Body of pancreas (tissue), 4 donors: ENCODE measurements at regions not wholly inside any gene's neighbourhood (a gene's known extent, or its start where the extent isn't known, plus 50 kb on each side); places are given as distances from the start of the nearest gene placed in this dataset.

Experiments used
- ATAC-seq: fragments of 150-250 bp; one replicate; pipeline ENCODE4 v1.9.1; 2016
- DNase-seq, 4 donors: peaks; one replicate each; pipeline ENCODE4 v3.0.0-alpha.2; 2019
- H3K27ac ChIP-seq, 4 donors: fragments of 200-600 bp; sonication (generic); 1 replicate in 3 of 4; 2 replicates in 1 of 4; pipeline versions ENCODE4 v1.5.1 to v1.6.1; 2016 to 2019; ENCODE audit warnings: mild to moderate bottlenecking in 1 of 4, mixed read lengths in 1 of 4, moderate library complexity in 1 of 4
- H3K27me3 ChIP-seq, 2 donors: fragments of 200-600 bp; sonication (generic); one replicate each; pipeline ENCODE4 v1.6.0; 2016; ENCODE audit warnings: mild to moderate bottlenecking in 1 of 2
- H3K36me3 ChIP-seq, 2 donors: fragments of 200-600 bp; sonication (generic); replicated peaks in 1 of 2; 2 replicates each; pipeline ENCODE4 v1.5.1; 2016; ENCODE audit warnings: low read depth in 2 of 2; ENCODE audit not compliant: insufficient read depth in 1 of 2
- H3K4me1 ChIP-seq: fragments of 200-600 bp; sonication (generic); one replicate; pipeline ENCODE4 v1.6.0; 2016
- H3K4me3 ChIP-seq, 2 donors: fragments of 200-600 bp; sonication (generic); 1 replicate in 1 of 2; 2 replicates in 1 of 2; pipeline ENCODE4 v1.5.1; 2016 to 2019
- H3K9me3 ChIP-seq, 3 donors: fragments of 200-600 bp; sonication (generic); 1 replicate in 2 of 3; 2 replicates in 1 of 3; pipeline ENCODE4 v1.5.1; 2016
- POLR2A ChIP-seq, 3 donors: fragments of 450-650 bp; IDR thresholded peaks; one replicate each; pipeline ENCODE4 v1.6.1; 2016; ENCODE audit warnings: antibody characterized with exemption in 3 of 3, mild to moderate bottlenecking in 2 of 3
- WGBS, 2 donors: methylation state at CpG; one replicate each; pipeline ENCODE4 v1.1.5; 2017; 5-methylcytosine and 5-hydroxymethylcytosine counted together
- intact Hi-C: fragments of 100-400 bp; cut with DNase I; formaldehyde crosslinking; loops from one replicate; pipeline ENCODE4 v1.15.1; 2023
- TF ChIP-seq, protein P1 (sequence below), 7 experiments: fragments of 450-650 bp in 4 of 7; fragments of 200-600 bp in 3 of 7; sonication (generic) in 3 of 7; IDR thresholded peaks; one replicate each; pipeline ENCODE4 v1.5.1; 2016 to 2019; ENCODE audit warnings: antibody characterized with exemption in 7 of 7

DNA sequence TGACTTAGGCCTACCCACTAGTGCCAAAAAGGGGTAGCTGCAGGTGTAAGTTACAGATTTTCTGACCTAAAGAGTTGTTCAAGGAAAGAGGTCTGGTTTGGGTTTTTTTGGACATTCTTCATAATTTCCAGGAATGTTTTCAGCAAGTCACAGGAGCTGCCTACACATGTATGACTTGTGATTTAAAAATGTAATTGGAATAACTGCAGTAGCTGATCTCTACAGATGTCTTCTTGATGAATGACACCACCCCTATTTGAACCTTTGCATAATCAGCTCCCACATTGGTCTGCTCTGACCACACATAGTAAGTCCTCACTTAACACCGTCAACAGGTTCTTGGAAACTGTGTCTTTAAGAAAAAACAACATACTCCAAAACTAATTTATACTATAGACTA is 481.4 kb downstream of the RASEF start:
- H3K9me3 ChIP-seq = no peaks in the 10 kb centered on the region
- H3K27me3 ChIP-seq = no peaks in the 10 kb centered on the region
- no peak for TF ChIP-seq POLR2A (IDR thresholded peaks at IDR 0.05)
- DNase-seq (no peak), ATAC-seq (no peak)
- peak overlapping the region in 3 of 4 donors; percentile 50 to 55 (median 54) for H3K27ac ChIP-seq
- intact Hi-C loops = no loop called here
- H3K4me1 ChIP-seq = peaks cover 41% of the 10 kb centered on the region
- no peak overlapping the region for H3K4me3 ChIP-seq
- no peaks in the 10 kb centered on the region for H3K36me3 ChIP-seq
- 88 to 96% methylated on average over 1 of the region's 1 CpG for WGBS, 2 donors

DNA sequence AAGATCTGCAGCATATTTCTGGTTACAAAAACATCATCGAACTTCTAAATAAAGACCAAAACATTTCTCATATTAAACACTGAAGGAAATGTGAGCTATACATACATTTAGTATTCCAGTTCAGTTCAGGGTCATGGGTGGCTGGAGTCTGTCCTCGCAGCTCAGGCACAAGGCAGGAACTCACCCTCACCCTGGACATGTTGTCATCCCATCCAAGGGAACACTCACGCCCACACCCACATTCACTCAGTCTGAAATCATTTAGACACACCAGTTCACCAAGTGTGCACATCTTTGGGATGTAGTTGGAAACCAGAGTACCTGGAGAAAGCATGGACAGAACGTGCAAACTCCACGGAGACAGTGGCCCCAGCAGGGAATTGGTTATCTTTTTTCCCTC is 481.0 kb downstream of the RASEF start:
- H3K36me3 ChIP-seq = no peaks in the 10 kb centered on the region
- H3K27ac ChIP-seq = peak overlapping the region in 3 of 4 donors; percentile 50 to 55 (median 54)
- WGBS, 2 donors = 75 to 79% methylated on average over 5 of the region's 5 CpGs
- intact Hi-C loops = no loop called here
- no peaks in the 10 kb centered on the region for H3K27me3 ChIP-seq
- no peak overlapping the region for H3K4me3 ChIP-seq
- ATAC-seq (no peak), DNase-seq (no peak)
- H3K9me3 ChIP-seq = no peaks in the 10 kb centered on the region
- no peak for TF ChIP-seq POLR2A (IDR thresholded peaks at IDR 0.05)
- TF ChIP-seq, protein P1, sequence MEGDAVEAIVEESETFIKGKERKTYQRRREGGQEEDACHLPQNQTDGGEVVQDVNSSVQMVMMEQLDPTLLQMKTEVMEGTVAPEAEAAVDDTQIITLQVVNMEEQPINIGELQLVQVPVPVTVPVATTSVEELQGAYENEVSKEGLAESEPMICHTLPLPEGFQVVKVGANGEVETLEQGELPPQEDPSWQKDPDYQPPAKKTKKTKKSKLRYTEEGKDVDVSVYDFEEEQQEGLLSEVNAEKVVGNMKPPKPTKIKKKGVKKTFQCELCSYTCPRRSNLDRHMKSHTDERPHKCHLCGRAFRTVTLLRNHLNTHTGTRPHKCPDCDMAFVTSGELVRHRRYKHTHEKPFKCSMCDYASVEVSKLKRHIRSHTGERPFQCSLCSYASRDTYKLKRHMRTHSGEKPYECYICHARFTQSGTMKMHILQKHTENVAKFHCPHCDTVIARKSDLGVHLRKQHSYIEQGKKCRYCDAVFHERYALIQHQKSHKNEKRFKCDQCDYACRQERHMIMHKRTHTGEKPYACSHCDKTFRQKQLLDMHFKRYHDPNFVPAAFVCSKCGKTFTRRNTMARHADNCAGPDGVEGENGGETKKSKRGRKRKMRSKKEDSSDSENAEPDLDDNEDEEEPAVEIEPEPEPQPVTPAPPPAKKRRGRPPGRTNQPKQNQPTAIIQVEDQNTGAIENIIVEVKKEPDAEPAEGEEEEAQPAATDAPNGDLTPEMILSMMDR (IDR thresholded peaks at IDR 0.05) = no peak
- peaks cover 41% of the 10 kb centered on the region for H3K4me1 ChIP-seq

DNA sequence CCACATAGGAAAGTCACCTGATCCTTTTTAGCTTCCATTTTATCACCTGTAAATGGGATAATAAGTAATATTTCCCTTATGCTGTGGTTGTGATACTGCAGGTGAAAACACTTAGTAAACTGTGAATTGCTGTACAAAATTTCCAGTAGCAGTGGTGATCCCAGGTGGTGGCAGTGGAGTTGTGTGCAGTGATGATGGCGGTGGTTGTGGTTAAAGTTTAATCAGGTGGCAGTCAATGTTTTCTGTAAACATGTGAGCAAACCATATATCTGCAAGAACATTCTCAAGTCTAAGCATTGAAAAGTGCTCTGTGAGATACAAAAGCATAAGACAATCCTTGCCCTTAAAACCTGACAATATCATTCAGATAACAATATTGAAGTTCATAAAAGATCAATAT is 480.2 kb downstream of the RASEF start:
- DNase-seq (peak in 3 of 4 donors; percentile 45 to 53 (median 46)), ATAC-seq (peak; percentile 49)
- no peak overlapping the region for H3K4me3 ChIP-seq
- TF ChIP-seq POLR2A (IDR thresholded peaks at IDR 0.05) = no peak
- TF ChIP-seq, protein P1 (IDR thresholded peaks at IDR 0.05) = peak in 2 of 7 experiments; percentile 8 to 14
- WGBS, 2 donors = 20 to 30% methylated on average over 1 of the region's 1 CpG
- no peaks in the 10 kb centered on the region for H3K27me3 ChIP-seq
- H3K36me3 ChIP-seq = no peaks in the 10 kb centered on the region
- H3K27ac ChIP-seq = peak overlapping the region; percentile 45 to 55 (median 52)
- H3K9me3 ChIP-seq = no peaks in the 10 kb centered on the region
- intact Hi-C loops = no loop called here
- H3K4me1 ChIP-seq = peaks cover 41% of the 10 kb centered on the region

DNA sequence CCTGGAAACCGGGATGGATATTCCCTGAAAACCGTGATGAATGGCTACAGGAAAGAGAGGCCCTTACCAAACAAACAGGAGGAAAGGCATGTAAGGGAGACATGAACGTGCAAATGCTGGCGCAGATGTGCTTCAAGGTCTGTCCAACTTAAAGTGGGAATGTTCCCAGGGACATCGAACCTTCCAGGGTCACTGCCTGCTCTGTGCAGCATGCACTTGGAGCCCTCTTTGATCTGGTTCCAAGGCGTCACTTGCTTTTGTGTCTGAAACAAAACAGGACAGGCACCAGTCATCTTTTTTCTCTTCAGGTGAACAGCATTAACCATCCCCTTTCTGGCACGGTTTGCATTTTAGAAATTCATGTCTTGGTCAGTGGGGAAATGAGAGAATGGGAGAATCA is 479.4 kb downstream of the RASEF start:
- H3K27ac ChIP-seq = peak overlapping the region in 3 of 4 donors; percentile 29 to 55 (median 54)
- DNase-seq (peak; percentile 30 to 59 (median 54)), ATAC-seq (peak; percentile 36)
- intact Hi-C loops = no loop called here
- no peaks in the 10 kb centered on the region for H3K27me3 ChIP-seq
- no peaks in the 10 kb centered on the region for H3K9me3 ChIP-seq
- H3K36me3 ChIP-seq = no peaks in the 10 kb centered on the region
- 40 to 48% methylated on average over 7 of the region's 7 CpGs for WGBS, 2 donors
- peaks cover 41% of the 10 kb centered on the region for H3K4me1 ChIP-seq
- H3K4me3 ChIP-seq = no peak overlapping the region
- TF ChIP-seq, protein P1 (IDR thresholded peaks at IDR 0.05) = no peak
- no peak for TF ChIP-seq POLR2A (IDR thresholded peaks at IDR 0.05)

DNA sequence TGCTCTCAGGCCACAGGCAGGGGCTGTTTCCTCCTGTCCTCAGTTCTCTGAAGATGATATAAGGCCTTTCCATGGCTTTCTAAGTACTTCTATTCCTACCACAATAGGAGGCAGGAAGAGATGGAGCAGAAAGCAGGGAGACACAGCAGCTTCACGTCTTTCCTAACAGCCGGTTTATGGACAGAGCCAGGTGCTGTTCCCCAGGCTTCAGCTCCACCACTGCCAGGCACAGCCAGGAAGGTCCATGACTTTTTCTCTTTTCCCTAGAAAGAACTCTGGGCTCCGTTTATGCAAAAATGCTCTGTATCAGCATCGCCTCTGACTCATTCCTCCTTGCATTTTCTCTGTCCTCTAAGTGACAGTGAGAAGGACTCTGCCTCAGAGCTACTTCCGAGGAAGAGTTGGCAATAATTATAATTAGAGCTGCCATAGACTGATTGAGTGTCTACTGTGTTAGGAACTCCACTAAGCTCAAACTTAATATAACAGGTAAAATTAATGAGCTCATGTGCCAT is 478.5 kb downstream of the RASEF start:
- Histone ChIP-seq H3K9me3 (no peaks in the 10 kb centered on the region), H3K4me3 (no peak overlapping the region), H3K4me1 (peaks cover 41% of the 10 kb centered on the region), H3K27ac (peak overlapping the region in 2 of 4 donors; percentile 29 to 55), H3K27me3 (no peaks in the 10 kb centered on the region), H3K36me3 (no peaks in the 10 kb centered on the region)
- WGBS, 2 donors = 58 to 60% methylated on average over 5 of the region's 5 CpGs
- intact Hi-C loops = no loop called here
- TF ChIP-seq, protein P1 (IDR thresholded peaks at IDR 0.05) = no peak
- TF ChIP-seq POLR2A (IDR thresholded peaks at IDR 0.05) = no peak
- ATAC-seq (no peak), DNase-seq (peak in 1 of 4 donors; percentile 28)
